ENCODE measurements at regions not wholly inside any gene's neighbourhood (a gene's known extent, or its start where the extent isn't known, plus 50 kb on each side); places are given as distances from the start of the nearest gene placed in this dataset.

DNA sequence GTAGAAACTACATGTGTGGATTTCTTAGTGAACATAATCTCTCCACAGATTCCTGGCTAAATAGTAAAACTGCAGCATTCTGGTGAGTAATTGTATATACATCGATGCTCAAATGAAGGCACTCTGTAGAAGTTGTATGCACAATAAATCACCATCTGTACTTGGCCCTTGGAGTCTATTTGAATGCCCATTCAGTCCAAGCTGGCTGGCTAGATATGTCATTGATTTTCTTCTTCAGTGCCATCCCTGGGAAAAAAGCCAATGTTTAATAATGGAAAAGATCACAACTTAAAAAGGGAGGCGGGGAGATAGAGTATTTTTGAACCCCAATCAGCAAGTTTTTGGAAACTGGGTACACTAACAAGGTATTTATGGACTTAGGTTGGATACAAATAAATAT, 381.0 kb upstream of the TEX13C start:
- TF ChIP-seq, protein P1, sequence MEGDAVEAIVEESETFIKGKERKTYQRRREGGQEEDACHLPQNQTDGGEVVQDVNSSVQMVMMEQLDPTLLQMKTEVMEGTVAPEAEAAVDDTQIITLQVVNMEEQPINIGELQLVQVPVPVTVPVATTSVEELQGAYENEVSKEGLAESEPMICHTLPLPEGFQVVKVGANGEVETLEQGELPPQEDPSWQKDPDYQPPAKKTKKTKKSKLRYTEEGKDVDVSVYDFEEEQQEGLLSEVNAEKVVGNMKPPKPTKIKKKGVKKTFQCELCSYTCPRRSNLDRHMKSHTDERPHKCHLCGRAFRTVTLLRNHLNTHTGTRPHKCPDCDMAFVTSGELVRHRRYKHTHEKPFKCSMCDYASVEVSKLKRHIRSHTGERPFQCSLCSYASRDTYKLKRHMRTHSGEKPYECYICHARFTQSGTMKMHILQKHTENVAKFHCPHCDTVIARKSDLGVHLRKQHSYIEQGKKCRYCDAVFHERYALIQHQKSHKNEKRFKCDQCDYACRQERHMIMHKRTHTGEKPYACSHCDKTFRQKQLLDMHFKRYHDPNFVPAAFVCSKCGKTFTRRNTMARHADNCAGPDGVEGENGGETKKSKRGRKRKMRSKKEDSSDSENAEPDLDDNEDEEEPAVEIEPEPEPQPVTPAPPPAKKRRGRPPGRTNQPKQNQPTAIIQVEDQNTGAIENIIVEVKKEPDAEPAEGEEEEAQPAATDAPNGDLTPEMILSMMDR (conservative IDR thresholded peaks at IDR 0.05; ENCODE audit: low read length) = no peak
- no peak for TF ChIP-seq EZH2phosphoT487 (IDR thresholded peaks at IDR 0.05; ENCODE audit: borderline replicate concordance)
